ENCODE measurements at regions not wholly inside any gene's neighbourhood (a gene's known extent, or its start where the extent isn't known, plus 50 kb on each side); places are given as distances from the start of the nearest gene placed in this dataset.

- no peak overlapping the region for H3K27ac Mint-ChIP-seq (ENCODE audit: unreplicated experiment)
- H3K4me3 Mint-ChIP-seq (ENCODE audit: unreplicated experiment) = no peak overlapping the region
- H3K27me3 Mint-ChIP-seq (ENCODE audit: unreplicated experiment) = no peaks in the 10 kb centered on the region
- no peak for DNase-seq
- H3K36me3 Mint-ChIP-seq (ENCODE audit: unreplicated experiment) = no peaks in the 10 kb centered on the region
- no peaks in the 10 kb centered on the region for H3K4me1 Mint-ChIP-seq (ENCODE audit: low read depth, unreplicated experiment)
- peaks cover 1% of the 10 kb centered on the region for H3K9me3 Mint-ChIP-seq (ENCODE audit: unreplicated experiment)
- no peak for TF ChIP-seq CTCF (IDR thresholded peaks at IDR 0.05; ENCODE audit: partially characterized antibody, unreplicated experiment)
These were observed 387.8 kb upstream of the GJE1 start for GRCh38 chr6:141744971-141745370.

GRCh38 chr6:141744194-141744925 is 388.4 kb upstream of the GJE1 start:
- H3K27ac Mint-ChIP-seq (ENCODE audit: unreplicated experiment) = no peak overlapping the region
- no peak for DNase-seq
- H3K9me3 Mint-ChIP-seq (ENCODE audit: unreplicated experiment) = peaks cover 1% of the 10 kb centered on the region
- H3K4me1 Mint-ChIP-seq (ENCODE audit: low read depth, unreplicated experiment) = no peaks in the 10 kb centered on the region
- H3K36me3 Mint-ChIP-seq (ENCODE audit: unreplicated experiment) = no peaks in the 10 kb centered on the region
- H3K27me3 Mint-ChIP-seq (ENCODE audit: unreplicated experiment) = no peaks in the 10 kb centered on the region
- TF ChIP-seq CTCF (IDR thresholded peaks at IDR 0.05; ENCODE audit: partially characterized antibody, unreplicated experiment) = no peak
- no peak overlapping the region for H3K4me3 Mint-ChIP-seq (ENCODE audit: unreplicated experiment)

- H3K36me3 Mint-ChIP-seq (ENCODE audit: unreplicated experiment) = no peaks in the 10 kb centered on the region
- no peak overlapping the region for H3K4me3 Mint-ChIP-seq (ENCODE audit: unreplicated experiment)
- no peaks in the 10 kb centered on the region for H3K27me3 Mint-ChIP-seq (ENCODE audit: unreplicated experiment)
- H3K4me1 Mint-ChIP-seq (ENCODE audit: low read depth, unreplicated experiment) = no peaks in the 10 kb centered on the region
- no peak overlapping the region for H3K27ac Mint-ChIP-seq (ENCODE audit: unreplicated experiment)
- TF ChIP-seq CTCF (IDR thresholded peaks at IDR 0.05; ENCODE audit: partially characterized antibody, unreplicated experiment) = no peak
- H3K9me3 Mint-ChIP-seq (ENCODE audit: unreplicated experiment) = no peaks in the 10 kb centered on the region
- no peak for DNase-seq
These were observed 396.6 kb upstream of the GJE1 start for GRCh38 chr6:141736104-141736503.

GRCh38 chr6:141735126-141735525 is 397.6 kb upstream of the GJE1 start:
- Mint-ChIP-seq H3K4me3 (ENCODE audit: unreplicated experiment) (no peak overlapping the region), H3K9me3 (ENCODE audit: unreplicated experiment) (no peaks in the 10 kb centered on the region), H3K4me1 (ENCODE audit: low read depth, unreplicated experiment) (no peaks in the 10 kb centered on the region), H3K36me3 (ENCODE audit: unreplicated experiment) (no peaks in the 10 kb centered on the region), H3K27ac (ENCODE audit: unreplicated experiment) (no peak overlapping the region), H3K27me3 (ENCODE audit: unreplicated experiment) (no peaks in the 10 kb centered on the region)
- no peak for TF ChIP-seq CTCF (IDR thresholded peaks at IDR 0.05; ENCODE audit: partially characterized antibody, unreplicated experiment)
- DNase-seq = no peak

- Mint-ChIP-seq H3K9me3 (ENCODE audit: unreplicated experiment) (no peaks in the 10 kb centered on the region), H3K4me3 (ENCODE audit: unreplicated experiment) (no peak overlapping the region), H3K36me3 (ENCODE audit: unreplicated experiment) (no peaks in the 10 kb centered on the region), H3K27ac (ENCODE audit: unreplicated experiment) (no peak overlapping the region), H3K4me1 (ENCODE audit: low read depth, unreplicated experiment) (no peaks in the 10 kb centered on the region), H3K27me3 (ENCODE audit: unreplicated experiment) (no peaks in the 10 kb centered on the region)
- no peak for DNase-seq
- no peak for TF ChIP-seq CTCF (IDR thresholded peaks at IDR 0.05; ENCODE audit: partially characterized antibody, unreplicated experiment)
These were observed 398.5 kb upstream of the GJE1 start for GRCh38 chr6:141734071-141734840.

Data from glutamatergic neuron (in vitro differentiated cells).